ENCODE measurements at regions not wholly inside any gene's neighbourhood (a gene's known extent, or its start where the extent isn't known, plus 50 kb on each side); places are given as distances from the start of the nearest gene placed in this dataset.

DNA sequence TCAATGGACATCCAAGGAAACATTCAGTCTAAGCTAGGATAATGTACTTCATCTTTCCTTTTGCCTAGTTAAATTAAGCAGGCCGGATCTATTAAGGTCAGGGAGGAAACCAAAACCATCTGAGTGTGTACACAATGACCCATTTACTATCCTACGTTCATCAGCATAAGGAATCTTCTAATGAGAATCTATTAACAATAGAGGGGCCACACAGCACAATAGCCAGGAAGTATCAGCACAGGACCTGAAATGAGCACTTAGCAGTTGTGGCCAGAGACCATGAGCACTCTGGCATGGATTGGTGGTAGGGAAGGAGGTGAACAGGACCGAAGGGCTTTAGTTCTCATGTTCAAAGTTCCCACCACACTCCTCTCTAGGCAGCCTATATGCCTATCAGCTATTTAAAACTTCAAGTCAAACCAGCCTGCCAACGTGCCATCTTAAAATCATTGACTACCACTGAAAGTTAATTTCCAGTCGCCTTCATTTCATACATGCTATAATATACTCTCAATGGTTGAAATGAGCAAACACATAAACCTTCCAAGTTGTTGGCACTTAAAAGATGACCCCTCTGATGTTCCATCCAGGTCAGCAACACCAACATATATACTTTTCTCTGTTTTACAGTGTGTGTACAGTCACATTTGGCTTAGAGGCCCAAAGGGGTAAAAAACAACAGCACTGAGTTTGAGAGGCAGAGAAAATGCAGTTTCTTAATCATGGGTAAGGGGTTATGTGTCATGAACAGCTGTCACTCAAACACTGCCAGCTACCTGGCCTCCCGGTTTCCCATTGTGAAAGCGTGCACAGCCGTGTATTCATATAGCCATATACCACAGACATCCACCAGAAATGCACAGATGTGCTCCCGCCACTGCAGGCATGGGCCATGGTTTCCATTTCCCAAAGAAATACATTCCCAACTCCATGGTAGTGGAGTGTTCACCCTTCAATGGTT, 184.3 kb downstream of the TBXT start:
- TF ChIP-seq POLR2A (IDR thresholded peaks at IDR 0.05) (no peak), POLR2AphosphoS5 (IDR thresholded peaks at IDR 0.05) (no peak), EP300 (IDR thresholded peaks at IDR 0.05) (no peak)
- TF ChIP-seq, protein P1, sequence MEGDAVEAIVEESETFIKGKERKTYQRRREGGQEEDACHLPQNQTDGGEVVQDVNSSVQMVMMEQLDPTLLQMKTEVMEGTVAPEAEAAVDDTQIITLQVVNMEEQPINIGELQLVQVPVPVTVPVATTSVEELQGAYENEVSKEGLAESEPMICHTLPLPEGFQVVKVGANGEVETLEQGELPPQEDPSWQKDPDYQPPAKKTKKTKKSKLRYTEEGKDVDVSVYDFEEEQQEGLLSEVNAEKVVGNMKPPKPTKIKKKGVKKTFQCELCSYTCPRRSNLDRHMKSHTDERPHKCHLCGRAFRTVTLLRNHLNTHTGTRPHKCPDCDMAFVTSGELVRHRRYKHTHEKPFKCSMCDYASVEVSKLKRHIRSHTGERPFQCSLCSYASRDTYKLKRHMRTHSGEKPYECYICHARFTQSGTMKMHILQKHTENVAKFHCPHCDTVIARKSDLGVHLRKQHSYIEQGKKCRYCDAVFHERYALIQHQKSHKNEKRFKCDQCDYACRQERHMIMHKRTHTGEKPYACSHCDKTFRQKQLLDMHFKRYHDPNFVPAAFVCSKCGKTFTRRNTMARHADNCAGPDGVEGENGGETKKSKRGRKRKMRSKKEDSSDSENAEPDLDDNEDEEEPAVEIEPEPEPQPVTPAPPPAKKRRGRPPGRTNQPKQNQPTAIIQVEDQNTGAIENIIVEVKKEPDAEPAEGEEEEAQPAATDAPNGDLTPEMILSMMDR (IDR thresholded peaks at IDR 0.05) = no peak
